HepG2 (cell line): ENCODE measurements at regions not wholly inside any gene's neighbourhood (a gene's known extent, or its start where the extent isn't known, plus 50 kb on each side); places are given as distances from the start of the nearest gene placed in this dataset.

Source experiments
- ATAC-seq: fragments of 200-7000 bp; cut with Tn5 transposase; 3 replicates; pipeline ENCODE4 v1.9.1; 2020; ENCODE audit warnings: mild to moderate bottlenecking, moderate library complexity
- BruUV-seq: library from RNA; stranded (reverse); fragments of 400-500 nt; replicated peaks from 2 replicates; lab custom pipeline; 2021; lab: Mats Ljungman, UMichigan
- CTCF ChIA-PET: fragments of 300-600 bp; formaldehyde crosslinking; extraction: SDS; loops from one replicate; lab custom pipeline; 2021; ENCODE audit warnings: low total read pairs, inconsistent platforms, low intra/inter-chr PET ratio; lab: Yijun Ruan, JAX
- POLR2A ChIA-PET: fragments of 350-600 bp; sonication (Branson Sonifier 250); formaldehyde crosslinking; loops from one replicate; lab custom pipeline; 2020; ENCODE audit warnings: antibody characterized with exemption, inconsistent platforms; lab: Yijun Ruan, JAX
- DNase-seq: peaks from one replicate; pipeline ENCODE4 v3.0.0-alpha.2; 2015; ENCODE audit warnings: low spot score
- FAIRE-seq: peaks from 3 replicates; lab custom pipeline; 2011; peaks lifted over from hg19 to GRCh38; lab: Jason Lieb, UNC
- H2AFZ ChIP-seq: one replicate; pipeline ENCODE4 v1.6.1; 2011; ENCODE audit warnings: low read length, inconsistent platforms
- H3K27ac ChIP-seq: fragments of 300-600 bp; 3 replicates; pipeline ENCODE4 v1.8.0; 2011; ENCODE audit warnings: mixed run types, mild to moderate bottlenecking, mixed read lengths, low read length, inconsistent platforms; ENCODE audit not compliant: insufficient read depth; ENCODE audit errors: extremely low read length
- H3K27me3 ChIP-seq, 2 experiments: fragments of 200-600 bp in 1 of 2; 2 replicates in 1 of 2; 3 replicates in 1 of 2; pipeline versions ENCODE4 v1.6.0 to v1.8.0; 2011; ENCODE audit warnings: low read length in 2 of 2, mild to moderate bottlenecking in 2 of 2, moderate library complexity in 2 of 2, inconsistent platforms in 1 of 2; ENCODE audit not compliant: insufficient read depth in 2 of 2, control insufficient read depth in 1 of 2
- H3K36me3 ChIP-seq, 2 experiments: fragments of 200-600 bp in 1 of 2; replicated peaks in 1 of 2; 2 replicates in 1 of 2; 3 replicates in 1 of 2; pipeline versions ENCODE4 v1.5.1 to v1.8.0; 2011; ENCODE audit warnings: low read length in 2 of 2, inconsistent platforms in 1 of 2; ENCODE audit not compliant: insufficient read depth in 2 of 2, control insufficient read depth in 1 of 2
- H3K4me1 ChIP-seq: 2 replicates; pipeline ENCODE4 v1.5.1; 2012; ENCODE audit warnings: low read length, inconsistent platforms; ENCODE audit not compliant: insufficient read depth
- H3K4me2 ChIP-seq: 2 replicates; pipeline ENCODE4 v1.6.0; 2011; ENCODE audit warnings: low read depth, low read length, inconsistent platforms
- H3K4me3 ChIP-seq, 3 experiments: fragments of 200-600 bp in 1 of 3; sonication (generic), shearing (Covaris generic) in 1 of 3; replicated peaks in 1 of 3; 2 replicates each; pipeline ENCODE4 v1.5.1; 2011 to 2016; ENCODE audit warnings: low read length in 3 of 3, inconsistent platforms in 2 of 3, low read depth in 2 of 3, mild to moderate bottlenecking in 2 of 3, control low read depth in 1 of 3, mixed read lengths in 1 of 3; ENCODE audit not compliant: insufficient read depth in 1 of 3
- H3K79me2 ChIP-seq: one replicate; pipeline ENCODE4 v1.6.1; 2011; ENCODE audit warnings: low read length, inconsistent platforms; ENCODE audit not compliant: insufficient read depth
- H3K9ac ChIP-seq: 2 replicates; pipeline ENCODE4 v1.6.0; 2011; ENCODE audit warnings: mild to moderate bottlenecking, low read depth, low read length, inconsistent platforms; ENCODE audit not compliant: insufficient read depth
- H3K9me3 ChIP-seq: 2 replicates; pipeline ENCODE4 v1.5.1; 2012; ENCODE audit warnings: mild to moderate bottlenecking, low read length
- H4K20me1 ChIP-seq: 2 replicates; pipeline ENCODE4 v1.6.0; 2011; ENCODE audit warnings: inconsistent platforms, mild to moderate bottlenecking, low read length, moderate library complexity; ENCODE audit not compliant: insufficient read depth
- EHMT2 ChIP-seq: fragments of 200-600 bp; sonication (generic); IDR thresholded peaks from 2 replicates; pipeline ENCODE4 v1.7.0; 2017; ENCODE audit warnings: antibody characterized with exemption, low read depth, low read length, borderline replicate concordance
- JUNB ChIP-seq: sonication (generic); formaldehyde crosslinking; IDR thresholded peaks from 2 replicates; pipeline ENCODE4 v1.8.0; 2022; ENCODE audit warnings: missing genetic modification reagents, mild to moderate bottlenecking, borderline replicate concordance
- MTF2 ChIP-seq: sonication (generic); formaldehyde crosslinking; IDR thresholded peaks from 2 replicates; pipeline ENCODE4 v1.5.0; 2020; ENCODE audit warnings: missing genetic modification reagents, borderline replicate concordance
- TCF7 ChIP-seq: sonication (generic); IDR thresholded peaks from 2 replicates; pipeline ENCODE4 v1.6.1; 2016; ENCODE audit warnings: antibody characterized with exemption, low read depth
- ZFX ChIP-seq: sonication (generic); formaldehyde crosslinking; IDR thresholded peaks from 2 replicates; pipeline ENCODE4 v1.4.0; 2020; ENCODE audit warnings: mild to moderate bottlenecking, low read depth, missing genetic modification reagents, moderate library complexity
- ZNF510 ChIP-seq: sonication (generic); formaldehyde crosslinking; IDR thresholded peaks from 2 replicates; pipeline ENCODE4 v1.4.0; 2020; ENCODE audit warnings: low read depth, mild to moderate bottlenecking, missing genetic modification reagents
- ZNF563 ChIP-seq: sonication (generic); formaldehyde crosslinking; IDR thresholded peaks from 2 replicates; pipeline ENCODE4 v1.8.0; 2022; ENCODE audit warnings: mild to moderate bottlenecking, moderate library complexity, missing genetic modification reagents
- ZNF670 ChIP-seq: sonication (generic); formaldehyde crosslinking; IDR thresholded peaks from 2 replicates; pipeline ENCODE4 v1.8.0; 2022; ENCODE audit warnings: mild to moderate bottlenecking, missing genetic modification reagents, borderline replicate concordance
- WGBS: methylation state at CpG from one replicate; pipeline ENCODE4 v1.1.6; 2017; ENCODE audit warnings: low lambda C conversion rate; 5-methylcytosine and 5-hydroxymethylcytosine counted together
- in situ Hi-C: cut with HindIII; loops from 2 replicates; pipeline ENCODE4 v1.10.0; 2017; ENCODE audit warnings: low pct_unique_long_range_greater_than_20kb; ENCODE audit not compliant: extremely low pct_ligation_motif_present
- intact Hi-C: fragments of 100-400 bp; cut with micrococcal nuclease; formaldehyde crosslinking; loops from one replicate; pipeline ENCODE4 v1.10.0; 2022; ENCODE audit not compliant: unreplicated experiment
- TF ChIP-seq, protein P1 (sequence below): sonication (generic); formaldehyde crosslinking; IDR thresholded peaks from 2 replicates; pipeline ENCODE4 v1.4.0; 2020; ENCODE audit warnings: low read depth, missing genetic modification reagents
- TF ChIP-seq, protein P2 (sequence below): sonication (generic); formaldehyde crosslinking; IDR thresholded peaks from 2 replicates; pipeline ENCODE4 v1.4.0; 2020; ENCODE audit warnings: missing genetic modification reagents, borderline replicate concordance
- TF ChIP-seq, protein P3 (sequence below): fragments of 450-650 bp; IDR thresholded peaks from 2 replicates; pipeline ENCODE4 v1.6.1; 2016

DNA sequence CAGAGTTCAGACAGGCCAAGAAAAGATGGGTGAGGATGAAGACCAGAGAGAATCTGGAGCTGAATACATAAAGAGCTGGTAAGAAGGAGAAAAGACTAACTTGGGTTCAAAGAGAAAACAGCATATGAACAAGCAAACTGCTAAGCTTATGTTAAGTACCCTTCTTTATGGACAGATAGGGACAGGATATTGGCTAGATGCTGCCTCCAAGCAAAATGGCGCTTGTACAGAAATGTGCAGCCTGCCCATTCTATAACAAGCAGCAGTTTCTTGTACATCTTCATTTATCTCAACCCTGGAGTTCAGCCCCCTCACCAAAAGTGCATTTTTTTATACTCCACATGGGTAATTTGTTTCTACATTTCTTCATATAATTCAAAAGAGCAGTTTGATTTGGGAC, 184.5 kb downstream of the RMST start (continued):
- TF ChIP-seq, protein P1, sequence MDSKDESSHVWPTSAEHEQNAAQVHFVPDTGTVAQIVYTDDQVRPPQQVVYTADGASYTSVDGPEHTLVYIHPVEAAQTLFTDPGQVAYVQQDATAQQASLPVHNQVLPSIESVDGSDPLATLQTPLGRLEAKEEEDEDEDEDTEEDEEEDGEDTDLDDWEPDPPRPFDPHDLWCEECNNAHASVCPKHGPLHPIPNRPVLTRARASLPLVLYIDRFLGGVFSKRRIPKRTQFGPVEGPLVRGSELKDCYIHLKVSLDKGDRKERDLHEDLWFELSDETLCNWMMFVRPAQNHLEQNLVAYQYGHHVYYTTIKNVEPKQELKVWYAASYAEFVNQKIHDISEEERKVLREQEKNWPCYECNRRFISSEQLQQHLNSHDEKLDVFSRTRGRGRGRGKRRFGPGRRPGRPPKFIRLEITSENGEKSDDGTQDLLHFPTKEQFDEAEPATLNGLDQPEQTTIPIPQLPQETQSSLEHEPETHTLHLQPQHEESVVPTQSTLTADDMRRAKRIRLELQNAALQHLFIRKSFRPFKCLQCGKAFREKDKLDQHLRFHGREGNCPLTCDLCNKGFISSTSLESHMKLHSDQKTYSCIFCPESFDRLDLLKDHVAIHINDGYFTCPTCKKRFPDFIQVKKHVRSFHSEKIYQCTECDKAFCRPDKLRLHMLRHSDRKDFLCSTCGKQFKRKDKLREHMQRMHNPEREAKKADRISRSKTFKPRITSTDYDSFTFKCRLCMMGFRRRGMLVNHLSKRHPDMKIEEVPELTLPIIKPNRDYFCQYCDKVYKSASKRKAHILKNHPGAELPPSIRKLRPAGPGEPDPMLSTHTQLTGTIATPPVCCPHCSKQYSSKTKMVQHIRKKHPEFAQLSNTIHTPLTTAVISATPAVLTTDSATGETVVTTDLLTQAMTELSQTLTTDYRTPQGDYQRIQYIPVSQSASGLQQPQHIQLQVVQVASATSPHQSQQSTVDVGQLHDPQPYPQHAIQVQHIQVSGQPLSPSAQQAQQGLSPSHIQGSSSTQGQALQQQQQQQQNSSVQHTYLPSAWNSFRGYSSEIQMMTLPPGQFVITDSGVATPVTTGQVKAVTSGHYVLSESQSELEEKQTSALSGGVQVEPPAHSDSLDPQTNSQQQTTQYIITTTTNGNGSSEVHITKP (CRISPR knock-in tag), result no peak
- no peak for TF ChIP-seq TCF7
- TF ChIP-seq JUNB (CRISPR knock-in tag), result no peak
- no peak for TF ChIP-seq ZNF510
- TF ChIP-seq ZFX (CRISPR knock-in tag), result no peak
- no peak for TF ChIP-seq ZNF670 (CRISPR knock-in tag)
- no peak for TF ChIP-seq ZNF563 (CRISPR knock-in tag)

DNA sequence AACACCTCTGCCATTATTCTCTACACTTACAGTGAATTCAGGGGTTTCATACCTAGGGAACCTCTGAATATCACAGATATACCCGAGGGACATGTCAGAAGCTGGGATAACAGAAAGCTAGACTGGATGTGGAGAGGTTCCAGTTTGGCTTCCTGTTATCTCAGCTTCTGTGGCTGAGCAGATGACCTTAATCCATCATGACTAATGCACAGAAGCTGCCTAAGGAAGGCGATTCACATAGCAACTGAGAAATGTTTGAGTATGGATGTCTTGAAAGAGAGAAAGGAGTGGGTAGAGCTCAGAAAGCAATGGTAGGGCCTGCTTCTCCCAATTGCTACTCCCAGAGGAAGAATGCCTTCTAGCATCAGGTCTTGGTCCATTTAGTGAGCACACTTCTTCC, 187.6 kb downstream of the RMST start:
- no peak for ATAC-seq

More for the DNA sequence above, 187.6 kb downstream of the RMST start:
- Histone ChIP-seq H2AFZ (no peak overlapping the region), H4K20me1 (no peaks in the 10 kb centered on the region), H3K79me2 (no peaks in the 10 kb centered on the region), H3K36me3 (no peaks in the 10 kb centered on the region), H3K4me2 (no peak overlapping the region), H3K27ac (no peak overlapping the region), H3K27me3 (no peaks in the 10 kb centered on the region), H3K4me3 (no peak overlapping the region), H3K9ac (no peak overlapping the region), H3K4me1 (no peaks in the 10 kb centered on the region), H3K9me3 (no peaks in the 10 kb centered on the region)
- FAIRE-seq, result no peak
- CTCF ChIA-PET, result no interaction called here
- 8% methylated on average over 2 of the region's 2 CpGs for WGBS
- no TSS peak for BruUV-seq
- intact Hi-C loops (no loop called here), in situ Hi-C loops (no loop called here)
- no peak for DNase-seq
- POLR2A ChIA-PET, result no interaction called here
- TF ChIP-seq, protein P2, sequence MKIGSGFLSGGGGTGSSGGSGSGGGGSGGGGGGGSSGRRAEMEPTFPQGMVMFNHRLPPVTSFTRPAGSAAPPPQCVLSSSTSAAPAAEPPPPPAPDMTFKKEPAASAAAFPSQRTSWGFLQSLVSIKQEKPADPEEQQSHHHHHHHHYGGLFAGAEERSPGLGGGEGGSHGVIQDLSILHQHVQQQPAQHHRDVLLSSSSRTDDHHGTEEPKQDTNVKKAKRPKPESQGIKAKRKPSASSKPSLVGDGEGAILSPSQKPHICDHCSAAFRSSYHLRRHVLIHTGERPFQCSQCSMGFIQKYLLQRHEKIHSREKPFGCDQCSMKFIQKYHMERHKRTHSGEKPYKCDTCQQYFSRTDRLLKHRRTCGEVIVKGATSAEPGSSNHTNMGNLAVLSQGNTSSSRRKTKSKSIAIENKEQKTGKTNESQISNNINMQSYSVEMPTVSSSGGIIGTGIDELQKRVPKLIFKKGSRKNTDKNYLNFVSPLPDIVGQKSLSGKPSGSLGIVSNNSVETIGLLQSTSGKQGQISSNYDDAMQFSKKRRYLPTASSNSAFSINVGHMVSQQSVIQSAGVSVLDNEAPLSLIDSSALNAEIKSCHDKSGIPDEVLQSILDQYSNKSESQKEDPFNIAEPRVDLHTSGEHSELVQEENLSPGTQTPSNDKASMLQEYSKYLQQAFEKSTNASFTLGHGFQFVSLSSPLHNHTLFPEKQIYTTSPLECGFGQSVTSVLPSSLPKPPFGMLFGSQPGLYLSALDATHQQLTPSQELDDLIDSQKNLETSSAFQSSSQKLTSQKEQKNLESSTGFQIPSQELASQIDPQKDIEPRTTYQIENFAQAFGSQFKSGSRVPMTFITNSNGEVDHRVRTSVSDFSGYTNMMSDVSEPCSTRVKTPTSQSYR (CRISPR knock-in tag), result no peak
- TF ChIP-seq, protein P3, sequence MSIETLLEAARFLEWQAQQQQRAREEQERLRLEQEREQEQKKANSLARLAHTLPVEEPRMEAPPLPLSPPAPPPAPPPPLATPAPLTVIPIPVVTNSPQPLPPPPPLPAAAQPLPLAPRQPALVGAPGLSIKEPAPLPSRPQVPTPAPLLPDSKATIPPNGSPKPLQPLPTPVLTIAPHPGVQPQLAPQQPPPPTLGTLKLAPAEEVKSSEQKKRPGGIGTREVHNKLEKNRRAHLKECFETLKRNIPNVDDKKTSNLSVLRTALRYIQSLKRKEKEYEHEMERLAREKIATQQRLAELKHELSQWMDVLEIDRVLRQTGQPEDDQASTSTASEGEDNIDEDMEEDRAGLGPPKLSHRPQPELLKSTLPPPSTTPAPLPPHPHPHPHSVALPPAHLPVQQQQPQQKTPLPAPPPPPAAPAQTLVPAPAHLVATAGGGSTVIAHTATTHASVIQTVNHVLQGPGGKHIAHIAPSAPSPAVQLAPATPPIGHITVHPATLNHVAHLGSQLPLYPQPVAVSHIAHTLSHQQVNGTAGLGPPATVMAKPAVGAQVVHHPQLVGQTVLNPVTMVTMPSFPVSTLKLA, result 0 out of 2 replicates have a peak, but pooled peaks have one; percentile 5
- TF ChIP-seq MTF2 (CRISPR knock-in tag), result no peak
- TF ChIP-seq EHMT2, result no peak
